NB4 (cell line): ENCODE measurements at regions not wholly inside any gene's neighbourhood (a gene's known extent, or its start where the extent isn't known, plus 50 kb on each side); places are given as distances from the start of the nearest gene placed in this dataset.
"Not testable (repeated sequence)": the region's sequence is repeated elsewhere in the genome, so short reads cannot be mapped to it uniquely, and the experiment has no call there.

Source experiments
- DNase-seq: peaks from one replicate; pipeline ENCODE4 v3.0.0; 2010; ENCODE audit warnings: low read depth
- H3K4me3 ChIP-seq: one replicate; pipeline ENCODE4 v1.5.1; 2011; ENCODE audit warnings: mild to moderate bottlenecking, low read depth, low read length, moderate library complexity
- CTCF ChIP-seq: IDR thresholded peaks from one replicate; pipeline ENCODE4 v1.5.1; 2012; ENCODE audit warnings: low read depth, low read length
- MAX ChIP-seq: IDR thresholded peaks from 2 replicates; pipeline ENCODE4 v1.6.1; 2011; ENCODE audit warnings: low read depth, low read length
- MYC ChIP-seq: IDR thresholded peaks from 2 replicates; pipeline ENCODE4 v1.6.1; 2011; ENCODE audit warnings: low read depth, low read length
- POLR2A ChIP-seq: IDR thresholded peaks from 2 replicates; pipeline ENCODE4 v1.6.1; 2011; ENCODE audit warnings: mild to moderate bottlenecking; ENCODE audit not compliant: insufficient read length; ENCODE audit errors: extremely low read depth

GRCh38 chr4:125231661-125232060 is 83.1 kb upstream of the FAT4 start:
- no peak overlapping the region for H3K4me3 ChIP-seq
- DNase-seq = no peak
- TF ChIP-seq MYC (no peak), POLR2A (no peak), CTCF (no peak), MAX (no peak)

GRCh38 chr4:125229596-125230058 is 85.1 kb upstream of the FAT4 start:
- no peak overlapping the region for H3K4me3 ChIP-seq
- TF ChIP-seq MAX (no peak), MYC (no peak), CTCF (no peak), POLR2A (no peak)
- DNase-seq = no peak

GRCh38 chr4:125225806-125226205 is 88.9 kb upstream of the FAT4 start:
- no peak overlapping the region for H3K4me3 ChIP-seq
- TF ChIP-seq MAX = no peak
- no peak for TF ChIP-seq MYC
- TF ChIP-seq CTCF = no peak
- TF ChIP-seq POLR2A = no peak
- DNase-seq = no peak

GRCh38 chr4:125200556-125200955 is 114.2 kb upstream of the FAT4 start:
- no peak for TF ChIP-seq MYC
- TF ChIP-seq POLR2A = no peak
- TF ChIP-seq MAX = no peak
- no peak for DNase-seq
- H3K4me3 ChIP-seq = no peak overlapping the region

GRCh38 chr4:125198916-125199315 is 115.8 kb upstream of the FAT4 start:
- H3K4me3 ChIP-seq = no peak overlapping the region
- DNase-seq = peak; percentile 3
- TF ChIP-seq MYC = no peak

- DNase-seq, H3K4me3 ChIP-seq: not testable (repeated sequence)
Measured at GRCh38 chr4:125191874-125192459, 122.8 kb upstream of the FAT4 start.

- H3K4me3 ChIP-seq = no peak overlapping the region
- TF ChIP-seq POLR2A (no peak), MYC (no peak), CTCF (no peak), MAX (no peak)
- DNase-seq = no peak
Measured at GRCh38 chr4:125191232-125191631, 123.5 kb upstream of the FAT4 start.
